ENCODE measurements at regions not wholly inside any gene's neighbourhood (a gene's known extent, or its start where the extent isn't known, plus 50 kb on each side); places are given as distances from the start of the nearest gene placed in this dataset.

DNA sequence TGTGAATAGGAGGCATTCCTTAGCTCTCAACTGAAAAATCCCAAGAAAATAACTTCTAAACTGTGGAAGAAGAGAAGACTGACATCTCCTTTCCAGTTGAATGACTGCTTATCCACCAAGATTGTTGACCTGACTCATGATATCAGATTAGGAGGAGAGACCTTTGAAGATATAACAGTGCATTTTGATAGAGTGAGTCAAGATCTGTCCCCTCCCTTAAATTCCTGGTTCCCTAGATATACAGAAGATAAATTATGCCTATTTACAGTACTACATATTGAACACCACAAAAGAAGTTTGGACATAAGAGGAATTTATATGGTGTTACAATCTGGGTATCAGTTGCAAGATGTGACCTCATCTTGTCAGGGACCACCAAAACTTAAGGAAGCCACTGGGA, 285.3 kb upstream of the ZSWIM2 start:
- TF ChIP-seq POLR2AphosphoS5 (IDR thresholded peaks at IDR 0.05; ENCODE audit: borderline replicate concordance, low read depth, low read length) (no peak), EZH2 (IDR thresholded peaks at IDR 0.05) (no peak)

Measured in SK-N-MC (cell line).